Ovary (tissue), 3 donors: ENCODE measurements at regions not wholly inside any gene's neighbourhood (a gene's known extent, or its start where the extent isn't known, plus 50 kb on each side); places are given as distances from the start of the nearest gene placed in this dataset.

ENCODE experiments used
- CTCF ChIP-seq, 3 donors: fragments of 450-650 bp in 2 of 3; fragments of 200-600 bp in 1 of 3; IDR thresholded peaks; one replicate each; pipeline versions ENCODE4 v1.5.1 to v1.8.0; 2016 to 2022; ENCODE audit warnings: antibody characterized with exemption in 3 of 3, mild to moderate bottlenecking in 1 of 3
- EP300 ChIP-seq: sonication (generic); formaldehyde crosslinking; IDR thresholded peaks from one replicate; pipeline ENCODE4 v1.6.1; 2017; ENCODE audit warnings: antibody characterized with exemption
- POLR2A ChIP-seq: fragments of 450-650 bp; IDR thresholded peaks from one replicate; pipeline ENCODE4 v1.6.1; 2017; ENCODE audit warnings: antibody characterized with exemption, mild to moderate bottlenecking, moderate library complexity
- donor health status: DM: no; HTN: no; CAD: no.

- no peak for TF ChIP-seq POLR2A
- no peak for TF ChIP-seq CTCF (IDR thresholded peaks at IDR 0.05)
- TF ChIP-seq EP300, result no peak
Measured at GRCh38 chr6:10235344-10235743, 179.5 kb downstream of the TFAP2A start.
